ENCODE measurements at regions not wholly inside any gene's neighbourhood (a gene's known extent, or its start where the extent isn't known, plus 50 kb on each side); places are given as distances from the start of the nearest gene placed in this dataset.

DNA sequence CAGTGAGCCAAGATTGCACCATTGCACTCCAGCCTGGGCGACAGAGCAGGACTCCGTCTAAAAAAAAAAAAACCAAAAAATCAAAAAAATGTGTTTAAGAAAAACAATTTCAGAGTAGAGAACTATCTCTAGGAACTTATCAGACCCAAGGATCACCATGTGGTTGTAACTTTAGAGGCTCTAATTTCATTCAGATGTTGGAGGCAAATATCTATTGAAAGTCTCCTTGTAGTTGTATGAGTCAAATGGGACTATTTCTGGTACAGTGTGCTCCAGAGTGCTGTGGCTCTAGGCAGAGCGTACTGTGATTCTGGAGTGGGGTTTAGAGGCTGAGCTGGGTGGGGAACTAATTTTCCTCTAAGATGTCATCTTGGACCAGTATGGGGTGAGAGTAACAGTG lies 398.7 kb downstream of the SHQ1 start:
- no peak for DNase-seq

DNA sequence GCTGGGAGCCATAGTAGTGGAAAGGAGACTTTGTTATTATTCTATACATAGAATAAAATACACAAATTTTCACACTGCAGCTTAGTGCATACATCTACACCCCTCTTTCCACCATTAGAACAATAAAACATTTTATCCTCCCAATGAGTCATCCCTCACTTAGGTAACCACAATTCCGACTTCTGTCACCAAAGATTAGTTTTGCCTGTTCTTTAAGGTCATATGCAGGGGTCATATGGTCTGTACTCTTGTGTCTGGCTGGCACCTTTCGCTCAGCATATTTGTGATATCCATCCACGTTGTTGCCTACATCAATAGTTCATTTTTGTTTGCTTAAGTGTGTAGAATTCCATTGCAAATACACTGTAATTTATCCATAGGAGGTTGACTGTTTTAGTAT lies 399.4 kb downstream of the SHQ1 start:
- DNase-seq, result no peak

DNA sequence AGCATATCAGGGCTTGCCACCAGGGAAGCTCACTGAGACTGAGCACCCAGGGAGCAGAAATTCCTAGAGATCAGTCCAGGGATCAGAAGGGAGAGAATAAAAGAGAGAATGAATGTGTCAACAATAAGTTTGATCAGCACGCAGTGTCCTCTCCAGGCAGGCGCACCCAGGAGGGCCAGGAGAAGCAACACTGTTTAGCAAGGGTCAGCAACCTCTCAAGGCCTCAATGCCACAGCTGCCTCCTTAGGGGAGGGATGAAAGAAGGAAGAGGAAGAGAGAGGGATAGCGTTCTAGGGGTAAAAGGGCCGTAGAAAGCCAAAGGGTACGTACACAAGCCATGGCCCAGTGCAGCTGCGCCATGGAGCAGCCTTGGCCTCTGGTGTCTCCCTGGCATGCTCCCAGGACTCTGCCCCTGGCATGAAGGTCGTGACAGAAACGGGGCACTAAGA lies 399.8 kb downstream of the SHQ1 start:
- no peak for DNase-seq

DNA sequence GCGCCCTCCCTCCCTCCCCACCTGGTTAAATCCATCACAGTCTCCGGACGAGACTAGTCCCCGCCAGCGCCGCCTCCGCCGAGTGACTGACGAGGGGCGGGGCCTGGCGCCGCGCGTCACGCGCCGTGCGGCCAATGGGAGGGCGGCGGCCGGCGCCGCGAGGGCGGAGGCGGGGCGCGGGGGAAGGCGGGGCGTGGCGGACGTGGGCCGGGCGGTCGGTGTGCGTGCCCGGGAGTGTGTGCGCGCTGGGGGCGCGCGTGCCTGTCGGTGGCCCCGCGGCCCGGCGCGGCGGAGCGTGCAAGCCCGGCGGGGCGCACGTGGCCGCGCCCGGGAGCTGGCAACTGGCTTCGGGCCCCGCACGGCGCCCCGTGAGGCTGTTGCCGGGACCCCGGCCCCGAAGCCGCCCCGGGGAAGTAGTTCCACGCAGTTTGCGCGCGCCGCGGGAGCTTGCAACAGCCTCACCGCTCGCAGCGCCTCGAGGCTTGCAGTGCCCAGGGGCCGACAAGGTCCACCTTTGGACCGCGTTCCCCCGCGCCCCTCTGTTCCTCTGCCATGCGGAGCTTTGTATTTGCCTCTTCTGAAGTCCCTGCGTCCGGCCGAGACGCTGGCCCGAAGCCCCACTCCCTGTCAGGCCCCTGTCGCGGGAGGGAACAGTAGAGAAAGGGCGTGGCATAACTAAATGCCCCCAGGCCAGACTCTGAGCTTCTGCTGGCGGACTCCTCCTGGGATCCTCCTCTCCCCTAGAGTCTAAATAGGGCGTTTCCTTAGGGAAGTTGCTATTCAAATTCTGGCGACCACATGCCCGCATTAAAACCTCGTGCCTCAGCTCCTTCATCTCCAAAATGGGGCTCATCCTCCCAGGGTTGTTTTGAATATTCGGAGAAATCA lies 400.9 kb downstream of the SHQ1 start:
- peak; percentile 63 for DNase-seq

DNA sequence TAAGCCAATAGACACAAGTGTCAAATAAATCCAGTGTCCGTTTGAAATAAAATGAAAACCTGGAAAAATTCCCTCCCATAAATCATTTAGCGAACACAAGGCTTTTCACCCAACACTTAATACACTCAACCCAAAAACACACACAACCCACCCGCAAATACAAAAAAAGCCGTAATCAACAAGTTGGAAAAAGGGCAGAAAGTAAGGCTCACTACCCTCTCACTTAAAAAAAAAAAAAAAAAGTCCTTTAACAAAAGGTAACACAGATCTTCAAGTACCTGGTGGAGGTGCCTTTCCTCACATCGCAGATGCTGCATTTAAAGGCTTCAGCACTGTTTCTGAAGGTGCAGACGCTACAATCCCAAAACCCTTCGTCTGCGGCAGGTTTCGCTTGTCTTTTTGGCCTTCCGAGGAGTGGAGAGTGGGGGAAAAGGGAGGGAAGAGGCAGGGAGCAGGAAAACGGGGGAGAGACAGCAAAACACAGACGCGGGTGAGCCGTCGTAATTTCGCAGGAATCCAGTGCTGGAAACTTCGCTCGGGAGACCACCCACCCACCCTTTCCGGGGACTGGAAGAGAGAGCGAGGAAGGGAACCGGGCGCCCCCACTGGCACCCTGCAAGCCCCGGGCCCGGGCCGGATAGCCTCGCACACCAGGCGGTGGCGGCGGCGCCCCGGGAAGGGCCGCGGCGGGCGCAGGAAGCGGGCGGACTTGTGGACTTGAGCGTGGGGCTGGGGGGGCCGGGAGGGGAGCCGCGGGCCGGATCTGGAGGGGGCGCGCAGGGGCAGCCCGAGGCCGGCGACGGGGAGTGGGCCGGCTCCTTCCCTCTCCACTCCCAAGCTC lies 401.8 kb downstream of the SHQ1 start, which contains the start of gene RYBP:
Gene RYBP (minus strand): TSS at position 404 of the 841 bp plus-strand sequence.
- DNase-seq, result peak; percentile 17

DNA sequence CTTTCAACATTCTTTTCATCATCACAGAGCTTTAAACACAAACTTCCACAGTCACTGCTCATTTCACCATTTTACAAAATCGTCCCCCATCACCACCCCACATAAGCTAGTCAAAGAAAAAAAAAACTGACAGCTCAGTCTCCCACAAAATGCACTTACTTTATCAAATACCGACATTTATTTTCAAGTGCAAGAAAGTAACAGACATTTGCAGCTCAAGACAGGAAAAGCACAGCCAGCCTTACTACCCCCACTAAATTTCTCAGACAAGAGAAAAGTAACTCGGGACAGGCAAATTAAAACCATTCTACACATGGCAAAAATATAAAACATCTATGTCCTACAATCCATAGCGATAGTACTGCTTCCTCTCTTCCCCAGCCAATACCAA lies 402.4 kb downstream of the SHQ1 start:
- no peak for DNase-seq

DNA sequence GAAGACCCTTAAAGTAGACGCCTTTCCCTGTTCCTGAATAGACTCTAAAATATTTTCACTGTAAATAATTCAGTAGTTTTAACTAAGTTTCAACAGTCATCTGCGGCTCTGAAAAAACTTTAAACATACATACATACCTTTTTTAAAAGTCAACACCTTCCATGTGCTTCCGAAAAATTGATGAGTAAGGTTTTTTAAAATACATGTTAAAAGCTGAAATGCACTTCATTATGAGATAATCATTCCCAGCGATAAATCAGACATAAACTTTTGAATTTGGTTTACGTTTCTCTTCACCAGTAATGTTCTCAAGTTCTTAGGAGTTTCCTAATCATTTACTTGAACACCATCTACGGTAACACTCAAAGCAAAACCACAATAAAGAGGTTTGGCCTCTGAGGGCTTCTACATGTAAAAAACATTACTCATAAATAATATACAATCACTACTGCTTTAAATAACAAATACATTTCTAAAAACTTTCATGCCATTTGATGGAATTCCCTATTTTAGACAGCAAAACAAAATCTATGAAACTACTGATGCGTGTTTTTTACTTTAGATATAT lies 403.5 kb downstream of the SHQ1 start:
- DNase-seq, result no peak

DNA sequence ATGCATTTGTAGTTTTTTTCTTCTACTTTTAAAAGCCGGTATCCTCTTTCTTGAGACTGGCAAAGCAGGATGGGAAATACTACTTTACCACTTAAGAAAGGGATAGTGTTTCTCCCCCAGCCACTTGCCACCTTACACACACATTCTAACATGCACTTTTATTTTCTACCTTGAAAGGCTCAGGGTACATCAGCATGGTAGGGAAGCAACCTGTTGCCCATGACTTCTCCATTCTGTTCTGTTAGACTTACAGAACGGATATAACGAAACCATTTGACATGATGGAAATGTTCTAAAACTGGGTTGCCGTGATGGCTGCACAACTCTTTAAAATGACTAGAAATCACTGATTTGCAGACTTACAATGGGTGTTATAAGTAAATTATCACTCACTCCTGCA lies 405.5 kb downstream of the SHQ1 start:
- DNase-seq, result no peak

DNA sequence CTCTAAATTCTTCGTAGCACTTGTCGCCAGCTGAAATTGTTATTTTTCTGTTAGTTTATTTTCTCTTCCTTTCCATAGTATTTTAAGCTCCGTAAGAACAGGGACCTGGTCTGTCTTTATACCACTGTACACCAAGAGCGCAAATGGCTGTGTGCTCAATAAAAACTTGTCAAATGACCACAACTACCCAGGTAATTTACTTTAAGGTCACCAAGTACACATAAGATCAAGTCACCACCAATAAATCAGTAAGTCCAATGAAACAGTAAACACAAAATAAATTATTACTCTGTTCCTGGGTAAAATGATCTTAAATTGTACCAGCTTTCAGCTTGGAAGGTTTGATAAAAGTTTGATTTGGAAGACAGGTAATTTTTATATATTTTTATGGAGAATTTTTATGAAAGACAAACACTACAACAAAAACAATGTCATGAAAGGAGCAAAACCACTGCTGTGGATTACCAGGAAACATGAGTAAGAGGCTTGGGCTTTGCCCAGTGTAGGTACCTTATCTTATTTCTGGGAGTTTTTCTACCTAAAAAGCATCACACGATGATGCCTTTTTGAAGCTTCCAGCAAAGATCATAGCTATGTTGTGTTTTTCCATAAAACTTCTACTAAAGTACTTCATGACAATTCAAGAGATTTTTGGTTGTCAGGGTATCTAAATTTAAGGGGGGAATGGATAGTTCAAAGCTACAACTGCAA lies 406.8 kb downstream of the SHQ1 start:
- no peak for DNase-seq

DNA sequence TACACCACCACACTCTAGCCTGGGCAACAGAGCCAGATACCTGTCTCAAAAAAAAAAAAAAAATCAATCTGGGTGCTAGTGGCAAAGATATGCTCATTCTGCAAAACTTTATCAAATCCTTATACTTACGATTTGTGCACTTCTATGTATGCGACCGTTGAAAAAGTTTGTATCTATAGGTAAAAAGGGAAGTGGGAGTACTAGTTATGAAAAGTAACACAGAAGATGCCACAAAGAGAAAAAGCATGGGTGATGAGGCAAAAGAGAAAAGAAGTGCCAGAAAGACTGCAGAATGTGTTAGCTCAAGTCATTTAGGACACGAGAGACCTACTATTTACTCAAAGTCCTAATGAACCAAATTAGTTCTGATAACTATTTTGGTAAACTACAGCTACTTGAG lies 407.8 kb downstream of the SHQ1 start:
- DNase-seq, result no peak

DNA sequence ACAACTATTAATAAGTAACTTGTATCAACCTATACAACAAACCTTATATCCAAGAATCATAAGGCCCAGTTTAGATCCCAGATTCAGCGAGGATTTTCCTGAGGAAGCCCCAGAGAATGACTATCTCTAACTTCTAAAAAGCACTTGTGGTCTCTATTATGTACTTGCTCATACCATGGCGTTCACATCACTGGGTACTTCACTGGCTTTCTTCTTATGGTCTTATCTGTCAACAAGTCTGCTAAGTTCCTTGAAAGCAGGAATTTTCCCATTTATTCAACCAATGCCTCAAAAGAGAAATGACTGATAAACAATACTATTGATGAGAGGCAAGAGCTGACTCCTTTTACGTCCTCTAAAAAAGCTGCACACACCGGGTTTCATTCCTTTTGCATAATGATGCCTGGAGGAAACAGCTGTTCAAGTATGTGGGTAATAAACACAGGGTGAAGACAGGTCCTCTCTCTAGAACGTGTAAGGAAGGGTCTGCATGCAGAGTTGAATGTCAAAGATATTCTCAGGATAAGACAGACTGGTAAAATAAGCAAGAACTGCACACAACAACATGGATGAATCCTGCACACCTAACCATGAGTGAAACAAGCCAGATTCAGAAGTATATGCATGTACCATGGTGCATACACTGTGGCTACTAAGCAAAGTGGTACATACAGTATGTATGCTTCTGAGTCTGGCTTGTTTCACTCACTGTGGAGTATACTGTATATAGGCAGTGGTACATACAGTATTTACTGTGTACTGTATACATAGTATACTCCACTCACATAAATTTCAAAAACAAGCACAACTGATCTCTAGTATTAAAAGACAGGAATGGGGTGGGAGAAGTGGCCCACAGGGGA lies 408.7 kb downstream of the SHQ1 start:
- no peak for DNase-seq

DNA sequence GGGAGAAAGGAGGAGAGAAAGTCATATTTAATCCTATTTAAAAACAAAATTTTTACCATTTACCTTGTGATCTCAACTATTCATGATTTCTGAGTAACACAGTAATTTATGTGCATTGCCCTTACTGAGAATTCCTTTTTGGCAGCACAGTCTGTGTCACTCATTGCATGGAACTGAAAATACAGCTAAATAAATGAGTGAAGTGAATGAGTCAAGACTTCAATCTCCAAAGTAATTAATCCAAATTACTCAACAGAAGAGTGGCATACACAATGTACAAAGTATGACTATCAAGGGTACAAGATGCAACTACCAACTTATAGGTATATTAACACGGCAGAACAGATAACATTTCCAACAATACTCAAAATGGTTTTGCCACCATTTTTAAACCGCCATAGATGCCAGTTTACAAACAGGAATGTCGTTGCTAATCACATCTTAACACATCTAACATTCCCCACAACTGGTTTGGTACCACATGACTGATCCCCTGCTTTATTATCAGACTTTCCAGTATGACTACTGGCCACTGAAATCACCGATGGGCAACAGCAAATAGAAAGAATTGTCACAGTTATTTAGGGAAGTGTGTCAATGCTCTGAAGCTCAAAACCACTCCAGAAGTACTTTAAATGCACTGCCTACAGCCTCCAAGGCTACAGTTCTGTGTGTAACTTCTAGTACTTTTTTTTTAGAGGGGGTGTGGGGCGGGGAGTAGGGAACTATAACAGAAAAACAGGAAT lies 410.4 kb downstream of the SHQ1 start:
- DNase-seq, result no peak

DNA sequence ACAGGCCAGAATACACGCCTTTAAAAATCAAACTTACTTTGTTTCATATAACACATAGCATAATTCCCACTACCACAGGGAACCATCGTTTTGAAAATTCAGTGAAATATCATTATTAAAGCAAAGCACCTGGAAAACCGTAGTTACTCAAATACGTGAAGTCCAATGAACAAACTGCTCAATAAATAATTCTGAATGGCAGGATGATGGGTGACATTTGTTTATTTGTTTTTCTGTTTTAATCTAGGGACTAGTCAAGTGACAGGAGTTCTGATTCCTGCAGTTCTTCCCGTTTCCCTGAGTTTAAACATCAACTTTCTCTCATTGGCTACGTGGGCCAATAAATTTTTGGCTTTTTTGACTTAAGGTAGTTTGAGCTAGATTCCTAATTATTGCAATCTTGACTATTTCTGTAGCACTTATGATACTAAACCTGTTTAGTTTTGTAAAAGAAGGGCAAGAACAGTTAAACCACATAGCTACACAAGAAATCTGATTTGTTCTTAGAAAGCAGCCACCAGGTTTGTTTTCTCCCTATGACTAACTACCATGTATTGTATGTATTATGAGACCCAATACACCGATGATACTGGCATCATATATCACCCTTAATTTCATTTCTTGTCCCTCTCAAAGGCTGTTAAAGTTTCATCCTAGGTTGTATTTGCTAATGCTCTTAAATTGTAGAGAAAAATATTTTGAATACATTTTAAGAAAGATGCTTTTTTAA lies 411.2 kb downstream of the SHQ1 start:
- no peak for DNase-seq

DNA sequence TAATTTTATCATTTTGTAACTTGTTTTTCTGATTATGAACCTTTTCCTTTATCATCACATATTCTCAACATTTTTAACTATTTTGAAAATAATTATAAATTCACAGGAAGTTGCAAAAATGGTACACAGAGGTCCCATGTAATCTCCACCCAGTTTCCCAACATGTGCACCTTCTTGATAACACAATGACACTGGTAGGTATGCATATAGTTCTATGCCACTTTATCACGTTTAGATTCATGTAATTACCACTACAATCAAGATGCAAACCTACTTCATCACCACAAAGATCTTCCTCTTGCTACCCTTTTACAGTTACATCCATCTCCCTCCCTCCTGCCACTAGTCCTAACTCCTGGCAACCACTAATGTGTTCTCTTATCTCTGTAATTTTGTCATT lies 413.9 kb downstream of the SHQ1 start:
- DNase-seq, result no peak

DNA sequence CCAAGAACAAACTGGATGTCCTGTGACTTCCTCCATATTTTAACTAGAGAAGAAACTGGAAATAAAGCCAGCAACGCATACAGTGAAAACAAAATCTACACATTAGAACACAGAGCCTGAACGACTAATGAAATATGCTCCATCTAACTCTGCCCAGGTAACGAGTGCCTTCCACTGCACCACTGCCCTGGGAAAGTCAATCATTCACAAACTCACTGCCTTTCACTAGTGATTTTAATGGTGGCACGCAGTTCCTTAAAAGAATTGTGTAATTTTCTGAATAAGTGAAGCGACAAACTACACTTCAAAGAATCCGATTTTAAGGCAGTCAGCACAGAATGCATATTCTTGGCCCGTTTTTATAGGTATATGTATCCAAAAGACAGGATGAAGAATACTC lies 416.0 kb downstream of the SHQ1 start:
- DNase-seq, result no peak

DNA sequence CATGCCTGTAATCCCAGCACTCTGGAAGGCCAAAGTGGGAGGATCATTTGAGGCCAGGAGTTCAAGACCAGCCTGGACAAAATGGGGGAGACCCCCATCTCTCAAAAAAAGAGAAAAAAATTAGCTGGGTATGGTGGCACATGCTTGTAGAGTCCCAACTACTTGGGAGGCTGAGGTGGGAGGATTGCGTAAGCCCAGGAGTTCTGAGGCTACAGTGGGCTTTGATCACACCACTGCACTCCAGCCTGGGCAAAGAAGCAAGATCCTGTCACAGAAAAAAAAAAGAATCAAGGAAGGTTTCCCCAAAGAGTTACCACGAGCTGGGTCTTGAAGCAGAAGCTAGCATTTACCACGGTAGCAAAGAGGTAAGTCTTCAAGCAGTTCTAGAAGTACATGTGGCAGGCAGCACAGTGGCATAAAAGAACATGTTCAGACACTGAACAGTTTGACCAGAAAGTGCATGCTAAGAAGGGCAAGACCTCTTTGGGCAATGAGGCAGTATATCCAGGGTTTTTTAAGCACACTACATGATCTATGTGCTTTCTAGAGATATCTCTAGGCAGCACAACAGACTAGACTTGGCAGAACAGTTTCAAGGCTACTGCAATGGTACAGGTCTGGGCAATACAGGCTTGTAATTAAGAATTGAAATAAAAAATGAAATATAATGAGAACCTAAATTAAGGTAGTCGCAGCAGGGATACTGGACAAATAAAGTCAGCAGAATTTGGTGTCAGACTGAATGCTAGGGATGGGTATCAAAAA lies 418.5 kb downstream of the SHQ1 start:
- no peak for DNase-seq

DNA sequence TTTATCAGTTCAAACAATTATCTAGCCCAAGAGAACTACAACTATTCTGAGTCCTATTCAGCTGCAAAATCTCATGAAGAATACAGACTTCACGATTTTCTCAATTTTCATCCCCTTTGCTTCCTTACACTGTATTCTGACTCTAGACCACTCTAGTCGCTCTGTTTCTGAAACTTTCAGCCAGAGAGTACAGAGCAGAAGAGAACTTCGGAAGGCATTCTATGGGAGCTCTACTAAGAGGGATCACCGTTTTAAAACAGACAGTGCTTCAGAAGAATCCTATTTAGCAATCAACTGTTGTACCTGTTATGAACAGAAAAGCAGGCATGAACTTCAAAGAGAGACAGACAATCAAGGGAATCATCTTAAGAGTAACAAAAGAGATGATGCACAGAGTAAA lies 419.4 kb downstream of the SHQ1 start:
- DNase-seq, result no peak

DNA sequence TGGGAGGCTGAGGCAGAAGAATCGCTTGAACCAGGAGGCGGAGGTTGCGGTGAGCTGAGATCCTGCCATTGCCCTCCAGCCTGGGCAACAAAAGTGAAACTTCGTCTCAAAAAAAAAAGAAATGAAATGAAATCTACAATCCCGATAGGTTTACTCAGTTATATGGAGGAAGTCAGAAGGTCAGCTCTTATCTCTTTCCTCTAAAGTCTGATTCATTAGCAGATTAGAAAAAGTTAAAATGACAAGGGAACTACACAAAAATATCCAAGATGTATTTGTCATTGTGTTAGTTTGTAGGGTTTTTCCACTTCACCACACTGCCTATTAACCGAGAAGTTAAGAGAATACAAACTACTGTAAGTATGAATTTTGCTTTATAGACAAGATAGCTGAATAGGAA lies 420.6 kb downstream of the SHQ1 start:
- DNase-seq, result no peak

DNA sequence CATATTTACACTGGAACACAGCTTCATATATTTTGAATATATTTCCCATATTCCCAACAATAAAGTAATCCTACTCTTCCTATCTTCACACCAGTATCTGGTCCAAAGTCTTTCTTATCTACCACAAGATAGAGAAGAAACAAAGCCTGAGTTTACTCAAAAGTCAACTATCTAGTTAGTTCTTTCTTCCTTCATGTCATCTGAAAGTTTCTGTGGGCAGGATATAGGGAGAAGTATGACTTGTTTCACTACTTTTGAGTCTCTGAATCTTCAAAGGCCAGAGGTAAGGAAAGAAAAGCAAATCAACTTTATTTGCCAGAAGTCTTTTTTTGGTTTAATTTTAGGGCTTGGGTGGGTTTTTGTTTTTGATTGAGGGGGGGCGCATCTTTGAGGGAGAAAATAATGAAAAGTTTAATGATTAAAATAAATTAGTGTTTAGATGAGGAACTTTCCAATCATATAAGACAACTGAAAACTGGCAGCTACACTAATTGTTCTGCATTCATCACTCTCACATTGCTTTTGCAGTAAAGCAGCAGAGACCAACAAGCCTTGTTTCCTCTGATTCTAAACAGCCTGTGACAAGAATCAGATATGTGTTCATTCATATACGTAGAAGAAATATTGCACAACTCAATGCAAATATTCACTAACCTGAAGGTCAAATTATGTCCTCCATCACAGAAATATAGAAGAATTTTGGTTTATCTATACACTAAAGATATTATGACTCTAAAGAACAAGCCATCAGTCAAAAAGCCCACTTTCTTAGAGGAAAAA lies 421.4 kb downstream of the SHQ1 start:
- DNase-seq, result no peak
